ENCODE measurements at regions not wholly inside any gene's neighbourhood (a gene's known extent, or its start where the extent isn't known, plus 50 kb on each side); places are given as distances from the start of the nearest gene placed in this dataset.

- DNase-seq (ENCODE audit: low spot score), result no peak
Observed at GRCh38 chr3:181081930-181082329, 92.4 kb upstream of the DNAJC19 start.

GRCh38 chr3:181076558-181076957, 87.0 kb upstream of the DNAJC19 start:
- no peak for DNase-seq (ENCODE audit: low spot score)

- DNase-seq (ENCODE audit: low spot score), result peak; percentile 29
Observed at GRCh38 chr3:181075098-181075497, 85.6 kb upstream of the DNAJC19 start.

GRCh38 chr3:181066143-181067087, 76.9 kb upstream of the DNAJC19 start:
- DNase-seq (ENCODE audit: low spot score), result peak; percentile 68

GRCh38 chr3:181056136-181056732, 66.7 kb upstream of the DNAJC19 start:
- DNase-seq (ENCODE audit: low spot score), result no peak

GRCh38 chr3:181054538-181054937, 65.0 kb upstream of the DNAJC19 start:
- DNase-seq (ENCODE audit: low spot score), result no peak

- no peak for DNase-seq (ENCODE audit: low spot score)
Observed at GRCh38 chr3:181052256-181052655, 62.7 kb upstream of the DNAJC19 start.

- no peak for DNase-seq (ENCODE audit: low spot score)
Observed at GRCh38 chr3:181050738-181051137, 61.2 kb upstream of the DNAJC19 start.

- DNase-seq (ENCODE audit: low spot score), result no peak
Observed at GRCh38 chr3:181040030-181040429, 50.5 kb upstream of the DNAJC19 start.

Small RNAs in the stretch of these regions (small RNA-seq; reads per million reads assigned to genes)
- gene AC083904.1 (0 to 0.04 reads per million in 2 experiments), gene RNU6-4P (0.18 to 0.67 reads per million in 2 experiments)
